MM.1S (cell line): ENCODE measurements at regions not wholly inside any gene's neighbourhood (a gene's known extent, or its start where the extent isn't known, plus 50 kb on each side); places are given as distances from the start of the nearest gene placed in this dataset.
"Not testable (repeated sequence)": the region's sequence is repeated elsewhere in the genome, so short reads cannot be mapped to it uniquely, and the experiment has no call there.

Source experiments
- DNase-seq: peaks from one replicate; pipeline ENCODE4 v3.0.0-alpha.2; 2015
- H2AFZ ChIP-seq: fragments of 300-600 bp; sonication (generic); 2 replicates; pipeline ENCODE4 v1.6.0; 2016; ENCODE audit warnings: antibody characterized with exemption, low read length
- H3F3A ChIP-seq: fragments of 300-600 bp; sonication (generic); 2 replicates; pipeline ENCODE4 v1.6.1; 2016; ENCODE audit warnings: mild to moderate bottlenecking, antibody characterized with exemption, low read length, moderate library complexity, mixed read lengths; ENCODE audit not compliant: insufficient read depth
- H3K27ac ChIP-seq: fragments of 300-600 bp; sonication (generic); 2 replicates; pipeline ENCODE4 v1.5.1; 2016; ENCODE audit warnings: mild to moderate bottlenecking, low read length
- H3K27me3 ChIP-seq: fragments of 300-600 bp; sonication (generic); replicated peaks from 2 replicates; pipeline ENCODE4 v1.6.0; 2016; ENCODE audit warnings: low read length; ENCODE audit not compliant: insufficient read depth
- H3K36me3 ChIP-seq: fragments of 300-600 bp; sonication (generic); replicated peaks from 2 replicates; pipeline ENCODE4 v1.6.1; 2016; ENCODE audit warnings: mild to moderate bottlenecking, low read length, mixed read lengths; ENCODE audit not compliant: insufficient read depth
- H3K4me1 ChIP-seq: fragments of 300-600 bp; sonication (generic); 2 replicates; pipeline ENCODE4 v1.6.1; 2016; ENCODE audit warnings: low read length, mixed read lengths
- H3K4me2 ChIP-seq: fragments of 300-600 bp; sonication (generic); 2 replicates; pipeline ENCODE4 v1.6.0; 2016; ENCODE audit warnings: low read depth, low read length
- H3K4me3 ChIP-seq: fragments of 300-600 bp; sonication (generic); 2 replicates; pipeline ENCODE4 v1.5.1; 2016; ENCODE audit warnings: low read length, mixed read lengths
- H3K79me2 ChIP-seq: fragments of 300-600 bp; sonication (generic); 2 replicates; pipeline ENCODE4 v1.6.1; 2016; ENCODE audit warnings: mixed run types, low read length, mixed read lengths
- H3K9ac ChIP-seq: fragments of 300-600 bp; sonication (generic); 2 replicates; pipeline ENCODE4 v1.6.1; 2016; ENCODE audit warnings: low read length, mixed read lengths
- H3K9me2 ChIP-seq: fragments of 300-600 bp; sonication (generic); replicated peaks from 2 replicates; pipeline ENCODE4 v1.6.1; 2016; ENCODE audit warnings: mild to moderate bottlenecking, low read length, mixed read lengths; ENCODE audit not compliant: insufficient read depth
- H3K9me3 ChIP-seq: fragments of 300-600 bp; sonication (generic); replicated peaks from 2 replicates; pipeline ENCODE4 v1.6.1; 2016; ENCODE audit warnings: mild to moderate bottlenecking, low read length, mixed read lengths; ENCODE audit not compliant: insufficient read depth
- H4K20me1 ChIP-seq: fragments of 300-600 bp; sonication (generic); 2 replicates; pipeline ENCODE4 v1.6.1; 2016; ENCODE audit warnings: mild to moderate bottlenecking, low read length, moderate library complexity, mixed read lengths; ENCODE audit not compliant: insufficient read depth
- CTCF ChIP-seq: fragments of 300-600 bp; sonication (generic); IDR thresholded peaks from 2 replicates; pipeline ENCODE4 v1.5.1; 2016; ENCODE audit warnings: antibody characterized with exemption, low read length, mixed read lengths
- EZH2 ChIP-seq: fragments of 300-600 bp; sonication (generic); optimal IDR thresholded peaks from 2 replicates; pipeline ENCODE3; 2017; ENCODE audit warnings: low read depth, mild to moderate bottlenecking, antibody characterized with exemption, low read length, mixed read lengths
- EZH2phosphoT487 ChIP-seq: fragments of 300-600 bp; sonication (generic); IDR thresholded peaks from 2 replicates; pipeline ENCODE4 v1.6.1; 2018; ENCODE audit warnings: antibody characterized with exemption, low read length

- no peaks in the 10 kb centered on the region for H3F3A ChIP-seq
- no peaks in the 10 kb centered on the region for H4K20me1 ChIP-seq
These were observed 212.5 kb upstream of the GRIK2 start for GRCh38 chr6:101181006-101181405.

DNA sequence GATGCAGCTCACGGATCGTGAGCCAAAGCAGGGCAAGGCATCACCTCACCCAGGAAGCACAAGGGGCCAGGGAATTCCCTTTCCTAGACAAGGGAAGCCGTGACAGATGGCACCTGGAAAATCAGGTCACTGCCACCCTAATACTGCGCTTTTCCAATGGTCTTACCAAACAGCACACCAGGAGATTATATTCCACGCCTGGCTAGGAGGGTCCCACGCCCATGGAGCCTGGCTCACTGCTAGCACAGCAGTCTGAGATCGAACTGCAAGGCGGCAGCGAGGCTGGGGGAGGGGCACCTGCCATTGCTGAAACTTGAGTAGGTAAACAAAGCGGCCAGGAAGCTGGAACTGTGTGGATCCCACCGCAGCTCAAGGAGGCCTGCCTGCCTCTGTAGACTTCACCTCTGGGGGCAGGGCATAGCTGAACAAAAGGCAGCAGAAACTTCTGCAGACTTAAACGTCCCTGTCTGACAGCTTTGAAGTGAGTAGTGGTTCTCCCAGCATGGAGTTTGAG lies 205.2 kb upstream of the GRIK2 start:
- H3K4me2 ChIP-seq, H3K36me3 ChIP-seq, H2AFZ ChIP-seq: not testable (repeated sequence)

More at GRCh38 chr6:101181006-101181405, 212.5 kb upstream of the GRIK2 start:
- DNase-seq: no peak
- Histone ChIP-seq H3K4me3 (no peak overlapping the region), H3K36me3 (no peaks in the 10 kb centered on the region), H3K9me2 (no peaks in the 10 kb centered on the region), H3K4me2 (no peak overlapping the region), H2AFZ (no peak overlapping the region), H3K27me3 (no peaks in the 10 kb centered on the region), H3K9me3 (no peaks in the 10 kb centered on the region), H3K79me2 (no peaks in the 10 kb centered on the region), H3K4me1 (no peaks in the 10 kb centered on the region), H3K27ac (no peak overlapping the region), H3K9ac (no peak overlapping the region)
- TF ChIP-seq EZH2phosphoT487 (no peak), CTCF (no peak), EZH2 (no peak)

DNA sequence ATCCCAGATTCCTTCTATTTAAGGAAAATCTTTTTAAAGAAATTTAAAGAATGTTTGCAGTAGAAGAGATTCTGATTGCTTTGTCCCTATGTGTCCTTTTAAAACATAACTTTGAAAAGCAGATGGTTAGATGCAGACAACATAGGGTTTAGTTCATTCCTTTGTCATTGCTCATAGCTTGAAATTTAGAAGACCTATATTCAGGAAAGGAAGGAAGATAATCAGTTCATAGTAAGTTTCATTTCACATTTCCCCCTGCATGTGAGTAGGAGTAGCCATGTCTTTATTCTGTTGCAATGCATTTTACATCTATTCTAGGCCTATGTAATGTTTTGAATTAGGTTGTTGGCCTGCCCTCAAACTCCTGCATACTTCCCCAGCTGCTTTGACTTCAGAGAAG lies 197.9 kb upstream of the GRIK2 start:
- Histone ChIP-seq H3K27ac (no peak overlapping the region), H3K9ac (no peak overlapping the region), H3K9me3 (no peaks in the 10 kb centered on the region), H4K20me1 (no peaks in the 10 kb centered on the region), H3K36me3 (no peaks in the 10 kb centered on the region), H3K4me1 (no peaks in the 10 kb centered on the region), H3K27me3 (no peaks in the 10 kb centered on the region), H3K9me2 (no peaks in the 10 kb centered on the region), H3K4me2 (no peak overlapping the region), H3K79me2 (no peaks in the 10 kb centered on the region), H3K4me3 (no peak overlapping the region), H2AFZ (no peak overlapping the region), H3F3A (no peaks in the 10 kb centered on the region)
- DNase-seq: no peak
- TF ChIP-seq EZH2phosphoT487 (no peak), CTCF (no peak), EZH2 (no peak)

More for the DNA sequence above, 205.2 kb upstream of the GRIK2 start:
- H4K20me1 ChIP-seq, H3K9ac ChIP-seq, H3K27me3 ChIP-seq, H3K4me1 ChIP-seq, H3F3A ChIP-seq, H3K9me2 ChIP-seq, H3K27ac ChIP-seq, DNase-seq, H3K79me2 ChIP-seq, H3K9me3 ChIP-seq, H3K4me3 ChIP-seq: not testable (repeated sequence)

DNA sequence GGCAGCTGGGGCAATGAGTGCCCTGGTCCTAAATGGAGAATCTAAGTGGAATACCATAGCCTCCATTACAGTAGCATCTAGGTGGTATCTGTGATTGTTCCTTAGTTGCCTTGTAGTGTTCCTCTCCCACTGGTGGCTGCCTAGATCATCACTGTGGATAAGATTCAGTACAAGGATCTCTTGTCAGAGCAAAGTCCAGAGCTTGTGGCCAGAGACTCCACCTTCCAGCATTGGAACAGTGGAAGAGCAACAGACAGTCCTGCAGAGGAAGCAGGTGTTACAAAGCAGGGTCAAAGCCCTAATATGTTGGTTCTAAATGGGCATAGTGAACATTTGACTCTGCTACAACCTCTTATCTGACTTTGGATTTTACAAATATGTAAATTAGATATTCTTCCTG lies 194.1 kb upstream of the GRIK2 start:
- H3K9ac ChIP-seq: no peak overlapping the region
- H3K79me2 ChIP-seq: no peaks in the 10 kb centered on the region
- H3K4me1 ChIP-seq: no peaks in the 10 kb centered on the region
- H3K4me3 ChIP-seq: no peak overlapping the region
- H3K9me2 ChIP-seq: no peaks in the 10 kb centered on the region
- no peak overlapping the region for H3K27ac ChIP-seq
- H3K9me3 ChIP-seq: no peaks in the 10 kb centered on the region
- H3K4me2 ChIP-seq: no peak overlapping the region
- no peak overlapping the region for H2AFZ ChIP-seq
- no peak for TF ChIP-seq CTCF
- no peak for TF ChIP-seq EZH2
- no peak for TF ChIP-seq EZH2phosphoT487
- DNase-seq: no peak
- no peaks in the 10 kb centered on the region for H3K36me3 ChIP-seq
- no peaks in the 10 kb centered on the region for H3F3A ChIP-seq
- no peaks in the 10 kb centered on the region for H4K20me1 ChIP-seq
- H3K27me3 ChIP-seq: no peaks in the 10 kb centered on the region
